ENCODE measurements at regions not wholly inside any gene's neighbourhood (a gene's known extent, or its start where the extent isn't known, plus 50 kb on each side); places are given as distances from the start of the nearest gene placed in this dataset.
"Not testable (repeated sequence)": the region's sequence is repeated elsewhere in the genome, so short reads cannot be mapped to it uniquely, and the experiment has no call there.

DNA sequence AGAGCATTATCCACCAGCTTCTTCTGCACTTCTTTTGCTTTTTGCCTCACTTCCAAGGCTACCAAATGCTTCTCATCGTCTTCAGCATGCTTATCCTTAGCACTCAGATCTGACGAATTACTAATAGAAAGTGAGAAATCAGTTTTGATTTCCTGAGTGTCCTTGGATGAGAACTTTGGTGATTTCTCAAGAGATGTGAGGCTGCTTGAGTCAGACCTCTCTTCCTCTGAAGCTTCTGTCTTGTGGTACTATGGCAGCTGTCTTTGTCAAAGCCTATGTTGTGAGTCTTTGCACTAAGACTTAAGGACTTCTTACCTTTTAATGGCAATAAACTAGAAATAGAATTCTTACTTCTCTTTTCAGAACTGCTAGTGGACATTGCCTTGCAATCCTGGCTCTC is 169.9 kb downstream of the CPE start:
- DNase-seq: no peak

- no peak for DNase-seq
These were observed 174.5 kb downstream of the CPE start for GRCh38 chr4:165553221-165553810.

DNA sequence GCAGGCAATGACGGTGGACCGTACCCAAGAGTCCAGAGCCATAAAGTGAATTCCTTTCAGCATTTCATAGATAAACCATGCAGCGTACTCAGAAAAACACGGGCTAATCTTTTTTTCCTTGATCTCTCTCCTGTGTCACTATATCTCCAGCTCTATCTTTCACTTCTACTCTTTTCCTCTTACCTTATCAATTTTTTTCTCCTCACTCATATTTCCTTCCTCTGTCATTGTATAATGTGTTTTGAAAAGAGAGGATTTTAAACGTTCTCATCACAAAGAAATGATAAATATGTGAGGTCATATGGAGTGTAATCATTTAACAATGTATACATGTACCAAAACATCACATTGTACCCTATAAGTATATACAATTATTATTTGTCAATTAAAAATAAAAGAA is 176.5 kb downstream of the CPE start:
- no peak for DNase-seq

DNA sequence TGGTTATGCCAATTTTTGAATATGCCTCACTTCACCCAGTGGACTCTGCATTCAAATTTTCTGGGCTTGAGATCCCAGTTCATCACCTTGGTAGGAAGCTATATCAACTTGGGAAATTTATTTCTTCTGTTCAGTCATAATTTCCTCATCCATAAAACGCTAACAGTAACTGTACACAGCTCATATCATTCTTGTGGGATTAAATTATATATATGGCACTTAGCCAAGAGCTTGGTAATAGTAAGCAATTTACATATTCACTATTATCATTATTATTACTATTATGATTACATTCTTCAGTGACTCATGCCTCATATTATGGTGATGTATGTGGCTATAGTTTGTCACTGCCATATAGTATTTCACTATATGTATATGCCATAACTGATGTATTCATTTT is 177.6 kb downstream of the CPE start:
- no peak for DNase-seq

DNA sequence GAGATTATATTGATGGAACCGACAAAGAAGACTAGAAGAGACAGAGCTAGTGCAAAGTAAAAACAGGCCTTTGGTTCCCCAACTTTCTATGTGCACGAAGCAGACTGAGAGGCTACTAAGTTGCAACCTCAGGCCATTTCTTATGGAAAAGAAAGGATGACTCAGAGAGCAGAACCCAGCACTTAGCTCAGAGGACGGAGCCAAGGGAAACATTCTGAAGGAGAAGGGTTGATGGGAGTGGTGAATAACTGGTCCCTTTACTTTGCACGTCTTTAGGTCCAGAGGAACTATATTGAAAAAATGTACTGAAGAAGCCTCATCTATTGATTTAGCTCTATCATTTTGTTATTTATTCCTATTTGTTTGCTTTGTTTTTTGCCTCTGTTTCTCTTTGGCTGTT is 182.1 kb downstream of the CPE start:
- DNase-seq: no peak

DNA sequence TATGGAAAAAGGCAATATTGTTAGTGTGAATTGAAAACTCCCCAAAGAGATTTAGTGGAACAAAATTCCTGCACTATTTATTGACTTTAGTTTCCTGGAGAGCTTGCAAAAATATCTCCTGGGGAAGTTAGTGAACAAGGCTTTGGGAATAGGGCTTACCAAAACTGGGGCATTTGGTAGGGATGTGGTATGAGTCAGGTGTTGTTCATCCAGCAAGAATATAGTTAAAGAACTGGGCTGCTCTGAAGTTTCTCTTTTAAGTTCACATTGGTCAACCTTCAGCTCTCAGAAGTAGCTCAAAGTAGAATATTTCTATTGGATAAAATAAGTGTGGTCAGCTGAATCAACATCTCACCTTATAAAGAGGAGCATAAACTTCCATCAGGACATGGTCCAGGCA is 185.0 kb downstream of the CPE start:
- no peak for DNase-seq

DNA sequence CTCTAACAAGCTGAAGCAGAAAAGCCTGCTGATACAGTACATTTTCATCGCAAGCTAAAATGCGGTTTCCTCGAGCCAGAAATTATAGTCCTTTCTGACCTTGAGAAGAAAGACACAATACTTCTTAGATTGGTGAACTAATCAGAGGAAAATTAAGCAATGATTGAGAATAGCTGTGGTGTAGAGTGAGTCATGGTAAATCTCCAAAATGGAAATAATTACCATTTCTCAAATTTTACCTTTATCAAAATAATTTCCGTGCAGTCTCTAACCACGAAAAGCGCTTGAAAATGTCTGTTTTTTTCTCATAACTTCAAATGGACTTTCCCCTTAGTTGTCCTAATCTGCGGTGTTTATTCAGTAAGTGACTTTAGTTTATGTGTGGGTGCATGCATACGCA is 190.2 kb downstream of the CPE start:
- no peak for DNase-seq

- not testable (repeated sequence) for DNase-seq
These were observed 192.7 kb downstream of the CPE start for GRCh38 chr4:165571476-165571875.

GRCh38 chr4:165580351-165580905 is 201.6 kb downstream of the CPE start:
- DNase-seq: no peak

- no peak for DNase-seq
These were observed 204.5 kb downstream of the CPE start for GRCh38 chr4:165583341-165583740.

DNA sequence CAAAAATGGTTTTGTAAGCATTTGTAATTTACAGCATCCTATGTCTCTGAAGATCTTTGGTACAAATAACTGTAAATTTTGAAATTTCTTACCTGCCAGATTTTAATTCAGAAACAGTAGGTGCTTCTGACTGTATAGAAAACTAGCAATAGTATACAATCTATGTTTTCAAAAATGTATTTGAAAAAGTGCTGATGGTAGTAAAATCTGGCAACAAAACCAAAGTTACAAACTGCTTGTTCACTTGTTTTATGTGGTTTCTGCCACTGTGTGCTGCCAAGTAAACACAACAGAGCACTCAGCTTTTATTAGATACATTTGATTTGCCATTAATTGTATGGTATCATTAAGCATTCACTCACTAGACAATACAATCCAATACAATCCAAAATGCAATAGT is 206.1 kb downstream of the CPE start:
- no peak for DNase-seq

DNA sequence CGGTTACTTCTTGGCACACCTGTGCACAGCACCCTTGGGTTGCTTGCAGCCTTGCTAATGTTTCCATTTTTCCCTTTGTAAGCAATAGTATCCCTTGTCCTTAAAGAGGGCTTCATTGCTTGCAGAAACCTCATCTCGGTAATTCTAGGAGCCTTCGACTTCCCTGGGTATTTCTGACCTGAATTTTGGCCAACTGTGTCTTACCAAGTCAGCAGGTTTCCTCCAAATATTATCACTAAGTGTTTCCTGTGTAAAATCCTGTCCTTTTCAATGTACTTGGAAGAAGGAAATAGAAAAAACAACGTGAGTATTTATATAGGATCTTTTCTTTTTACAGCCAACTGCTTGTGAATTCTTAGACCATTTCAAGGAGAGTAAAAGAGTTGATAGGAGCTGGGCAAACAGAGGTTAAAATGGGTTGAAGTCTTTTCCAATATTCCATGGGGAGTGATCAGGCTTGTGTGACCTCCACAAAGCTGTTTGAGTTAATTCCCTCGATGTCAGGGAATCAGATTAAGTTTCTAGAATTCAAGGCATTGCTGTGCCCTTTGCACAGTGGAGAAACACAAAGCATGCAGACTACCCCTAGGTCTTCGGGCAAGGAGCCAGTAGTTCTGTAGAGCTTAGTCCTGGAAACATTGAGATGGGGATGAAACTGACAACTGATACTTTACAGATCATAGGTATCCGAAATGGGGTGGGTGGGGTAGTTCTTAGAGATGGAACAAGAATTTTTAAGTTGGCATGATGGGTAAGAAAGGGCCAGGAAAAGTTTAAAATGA is 209.9 kb downstream of the CPE start:
- DNase-seq: no peak

- no peak for DNase-seq
These were observed 213.6 kb downstream of the CPE start for GRCh38 chr4:165592386-165592785.

DNA sequence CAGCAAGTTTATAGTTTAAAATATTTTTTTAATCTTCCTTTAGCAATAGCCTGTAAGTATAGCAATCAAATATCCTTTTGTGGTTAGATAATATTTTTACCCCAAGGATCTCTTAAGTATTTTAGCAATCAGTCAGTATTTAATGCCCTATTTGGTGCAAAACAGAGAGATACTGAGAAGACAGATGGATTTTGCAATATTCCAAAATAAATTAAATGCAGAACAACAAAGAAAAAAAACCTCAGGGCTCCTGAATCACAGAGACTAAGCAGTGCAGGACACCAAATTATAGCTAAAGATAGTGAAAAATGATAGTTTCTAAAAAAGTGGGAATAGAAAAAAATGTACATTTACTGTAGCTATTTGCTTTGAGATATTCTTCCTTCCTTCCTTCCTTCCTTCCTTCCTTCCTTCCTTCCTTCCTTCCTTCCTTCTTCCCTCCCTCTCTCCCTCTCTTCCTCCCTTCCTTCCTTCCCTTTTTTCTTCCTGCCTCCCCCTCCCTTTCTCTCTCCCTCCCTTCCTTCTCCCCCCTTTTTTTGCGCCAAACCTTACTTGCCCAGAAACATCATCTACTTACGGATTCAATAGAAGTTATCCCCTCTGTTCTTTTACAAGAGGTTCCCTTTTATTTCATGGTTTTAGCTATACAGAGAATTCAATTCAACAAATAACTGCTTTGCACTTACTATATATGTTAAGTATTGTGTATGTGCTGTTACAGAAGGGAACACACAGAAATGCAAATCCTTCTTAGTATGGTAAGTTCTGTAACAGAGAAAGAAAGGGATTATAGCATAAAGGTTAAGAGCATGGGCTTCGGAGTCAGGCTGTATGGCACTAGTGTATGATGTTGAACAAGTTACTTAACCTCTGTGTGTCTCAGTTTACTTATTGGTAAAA is 219.0 kb downstream of the CPE start:
- DNase-seq: no peak

- no peak for DNase-seq
These were observed 222.3 kb downstream of the CPE start for GRCh38 chr4:165600959-165601683.

DNA sequence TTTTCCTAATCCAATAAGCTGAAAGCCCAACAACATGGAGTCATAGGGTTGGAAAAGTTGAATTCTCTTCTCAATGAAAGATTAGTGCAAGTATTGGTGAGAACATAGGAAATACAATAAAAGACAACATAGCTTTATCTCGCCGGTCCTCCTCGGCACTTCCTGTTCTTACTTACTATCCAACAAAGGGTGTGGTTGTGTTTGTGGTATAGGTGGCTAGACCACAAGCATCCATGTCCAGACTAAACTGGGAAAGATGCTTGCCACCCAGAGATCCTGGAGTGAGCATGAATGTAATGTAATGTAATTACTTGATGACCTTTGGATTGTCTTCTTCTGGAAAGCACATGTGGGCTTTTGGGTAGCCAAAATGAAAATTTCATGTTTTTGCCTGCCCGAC is 223.8 kb downstream of the CPE start:
- no peak for DNase-seq

DNA sequence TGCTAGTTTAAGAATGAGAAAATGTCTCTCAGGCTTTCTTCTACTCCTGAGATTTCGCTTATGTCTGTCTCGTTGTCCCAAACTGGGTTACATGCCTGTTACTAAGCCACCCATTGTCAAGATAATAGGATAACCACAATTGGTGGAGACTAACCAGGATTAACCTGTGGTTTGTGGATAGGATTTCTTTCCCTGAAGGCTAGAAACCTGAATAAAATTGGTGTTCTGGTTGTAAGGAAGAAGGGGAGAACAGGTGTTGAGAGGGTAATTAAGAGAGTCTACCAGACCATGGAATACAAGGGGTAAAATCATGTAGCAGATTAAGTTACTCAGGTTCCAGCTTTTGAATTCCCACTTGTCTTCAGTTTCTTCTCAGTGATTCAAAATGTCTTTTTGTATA is 225.4 kb downstream of the CPE start:
- DNase-seq: no peak

DNA sequence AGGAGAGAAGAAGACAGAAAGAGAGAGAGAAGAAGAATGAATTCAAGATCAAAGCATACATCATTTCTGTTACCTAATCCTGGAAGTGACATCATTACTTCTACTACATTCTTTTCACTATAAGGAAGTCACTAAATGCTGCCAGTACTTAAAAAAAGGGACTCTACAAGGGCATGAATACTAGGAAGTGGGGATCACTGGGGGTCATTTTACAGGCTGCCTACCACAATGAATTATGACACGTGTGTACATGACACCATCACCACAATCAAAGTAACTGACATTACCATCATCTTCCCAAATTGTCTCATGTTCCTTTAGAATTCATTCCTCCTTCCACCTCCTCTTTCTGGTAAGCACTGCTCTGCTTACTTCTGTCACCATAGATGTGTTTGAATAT is 227.0 kb downstream of the CPE start:
- no peak for DNase-seq

DNA sequence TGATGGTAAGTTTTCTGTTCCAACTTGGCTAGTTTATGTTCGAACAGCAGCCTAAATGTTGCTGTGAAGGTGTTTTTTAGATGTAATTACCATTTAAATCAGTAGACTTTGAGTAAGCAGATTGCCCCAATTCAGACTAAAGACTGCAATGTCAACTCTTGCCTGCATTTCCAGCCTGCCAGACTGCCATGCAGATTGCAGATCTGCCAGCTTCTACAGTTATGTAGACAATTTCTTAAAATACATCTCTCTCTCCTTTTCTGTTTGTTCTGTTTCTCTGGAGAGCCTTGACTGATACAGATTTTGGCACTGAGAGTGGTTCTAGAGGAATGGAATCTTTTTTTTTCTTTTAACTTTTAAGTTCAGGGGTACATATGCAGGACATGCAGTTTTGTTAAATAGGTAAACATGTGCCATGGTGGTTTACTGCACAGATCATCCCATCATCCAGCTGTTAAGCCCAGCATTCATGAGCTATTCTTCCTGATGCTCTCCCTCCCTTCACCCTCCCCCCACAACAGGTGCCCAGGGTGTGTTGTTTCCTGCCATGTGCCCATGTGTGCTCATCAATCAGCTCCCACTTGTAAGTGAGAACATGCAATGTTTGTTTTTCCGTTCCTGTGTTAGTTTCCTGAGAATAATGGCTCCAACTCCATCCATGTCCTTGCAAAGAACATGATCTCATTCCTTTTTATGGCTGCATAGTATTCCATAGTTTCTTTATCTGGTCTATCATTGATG is 227.8 kb downstream of the CPE start:
- no peak for DNase-seq

GRCh38 chr4:165609653-165610052 is 230.8 kb downstream of the CPE start:
- no peak for DNase-seq

- DNase-seq: no peak
These were observed 232.1 kb downstream of the CPE start for GRCh38 chr4:165610679-165611437.

All from NCI-H345 (cell line).